Endometrium (tissue), 2 donors: ENCODE measurements at regions not wholly inside any gene's neighbourhood (a gene's known extent, or its start where the extent isn't known, plus 50 kb on each side); places are given as distances from the start of the nearest gene placed in this dataset.
"Not testable (repeated sequence)": the region's sequence is repeated elsewhere in the genome, so short reads cannot be mapped to it uniquely, and the experiment has no call there.

Experiments used
- FAIRE-seq: peaks from 2 replicates; lab custom pipeline; 2012; peaks lifted over from hg19 to GRCh38; lab: Jason Lieb, UNC
- donor health status: control.
- donor health status: control.

GRCh38 chr12:31820832-31821231 lies 92.0 kb upstream of the AMN1 start:
- FAIRE-seq, result no peak

- no peak for FAIRE-seq
Measured at GRCh38 chr12:31819427-31819826, 90.6 kb upstream of the AMN1 start.

- FAIRE-seq, result no peak
Measured at GRCh38 chr12:31818623-31819268, 89.9 kb upstream of the AMN1 start.

GRCh38 chr12:31817120-31817519 lies 88.3 kb upstream of the AMN1 start:
- FAIRE-seq, result no peak

- FAIRE-seq, result no peak
Measured at GRCh38 chr12:31815096-31815495, 86.3 kb upstream of the AMN1 start.

GRCh38 chr12:31813305-31813704 lies 84.5 kb upstream of the AMN1 start:
- FAIRE-seq, result no peak

GRCh38 chr12:31807773-31808097 lies 78.9 kb upstream of the AMN1 start:
- FAIRE-seq, result no peak

GRCh38 chr12:31807081-31807772 lies 78.4 kb upstream of the AMN1 start:
- FAIRE-seq, result not testable (repeated sequence)

- FAIRE-seq, result not testable (repeated sequence)
Measured at GRCh38 chr12:31805681-31806080, 76.9 kb upstream of the AMN1 start.

- not testable (repeated sequence) for FAIRE-seq
Measured at GRCh38 chr12:31804707-31805106, 75.9 kb upstream of the AMN1 start.

- FAIRE-seq, result no peak
Measured at GRCh38 chr12:31804185-31804504, 75.3 kb upstream of the AMN1 start.

GRCh38 chr12:31803306-31804184 lies 74.7 kb upstream of the AMN1 start:
- FAIRE-seq, result no peak

- no peak for FAIRE-seq
Measured at GRCh38 chr12:31801872-31802271, 73.1 kb upstream of the AMN1 start.

- no peak for FAIRE-seq
Measured at GRCh38 chr12:31797230-31797872, 68.5 kb upstream of the AMN1 start.

GRCh38 chr12:31796270-31796951 lies 67.6 kb upstream of the AMN1 start:
- FAIRE-seq, result no peak

GRCh38 chr12:31794745-31795144 lies 65.9 kb upstream of the AMN1 start:
- FAIRE-seq, result no peak

GRCh38 chr12:31791265-31791664 lies 62.4 kb upstream of the AMN1 start:
- FAIRE-seq, result not testable (repeated sequence)

GRCh38 chr12:31790759-31791158 lies 61.9 kb upstream of the AMN1 start:
- FAIRE-seq, result no peak

- no peak for FAIRE-seq
Measured at GRCh38 chr12:31785318-31785717, 56.5 kb upstream of the AMN1 start.

- no peak for FAIRE-seq
Measured at GRCh38 chr12:31783996-31784645, 55.3 kb upstream of the AMN1 start.

- no peak for FAIRE-seq
Measured at GRCh38 chr12:31783556-31783955, 54.7 kb upstream of the AMN1 start.
